Femur (tissue), 1 donor: ENCODE measurements at regions not wholly inside any gene's neighbourhood (a gene's known extent, or its start where the extent isn't known, plus 50 kb on each side); places are given as distances from the start of the nearest gene placed in this dataset.
"Not testable (repeated sequence)": the region's sequence is repeated elsewhere in the genome, so short reads cannot be mapped to it uniquely, and the experiment has no call there.

Experiments used
- DNase-seq: peaks from one replicate; pipeline ENCODE4 v3.0.0-alpha.2; 2017

DNA sequence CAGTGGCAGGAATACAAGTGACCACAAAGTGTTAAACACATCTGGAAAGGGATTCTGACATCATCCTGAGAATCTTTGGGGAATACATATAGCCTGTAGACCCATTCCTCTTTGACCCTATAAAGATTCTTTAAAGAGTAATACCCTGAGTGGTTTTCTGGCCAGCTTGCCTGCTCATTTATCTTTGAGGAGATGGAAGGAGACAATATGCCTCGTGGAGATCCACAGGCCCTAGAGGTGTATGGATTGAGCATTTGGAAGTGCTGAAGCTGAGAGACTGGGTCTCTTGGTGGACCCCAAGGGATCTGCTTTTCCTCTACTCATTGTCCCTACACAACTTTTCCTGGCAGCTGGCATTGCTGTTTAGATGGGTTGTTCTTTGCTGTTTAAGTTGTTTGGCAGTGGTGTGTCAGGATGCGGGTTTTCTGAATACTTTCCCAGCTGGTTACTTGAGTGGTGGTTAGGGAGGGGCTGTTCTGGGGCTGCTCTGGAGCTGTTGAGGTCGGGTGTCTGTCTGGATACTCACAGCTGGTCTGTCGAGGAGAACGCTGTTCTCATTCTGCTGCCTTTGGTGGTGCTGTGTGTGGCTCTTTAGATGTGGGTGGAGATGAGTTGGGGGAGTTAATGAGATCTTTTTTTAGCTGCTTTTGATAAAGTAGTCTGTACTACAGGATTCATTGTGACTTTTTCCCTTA, 50.1 kb upstream of the FAM72C start:
- DNase-seq = not testable (repeated sequence)
